Naive B cell (primary cell): ENCODE measurements at regions not wholly inside any gene's neighbourhood (a gene's known extent, or its start where the extent isn't known, plus 50 kb on each side); places are given as distances from the start of the nearest gene placed in this dataset.

Experiments used
- ATAC-seq, 2 donors: fragments of 150-1000 bp; cut with Tn5 transposase; 2 replicates each; pipeline ENCODE4 v1.10.0; 2021; ENCODE audit warnings: low read depth in 2 of 2, mild to moderate bottlenecking in 2 of 2, moderate library complexity in 2 of 2
- DNase-seq: peaks from one replicate; pipeline ENCODE4 v3.0.0; 2022
- H3K27ac Mint-ChIP-seq, 6 donors: one replicate each; pipeline ENCODE4 v1.8.0; 2020 to 2022; ENCODE audit warnings: mild to moderate bottlenecking in 6 of 6, mixed read lengths in 6 of 6, moderate library complexity in 5 of 6, inconsistent platforms in 2 of 6
- H3K27me3 Mint-ChIP-seq, 3 donors: one replicate each; pipeline ENCODE4 v1.8.0; 2021 to 2022; ENCODE audit warnings: mixed read lengths in 3 of 3, mild to moderate bottlenecking in 1 of 3
- H3K36me3 Mint-ChIP-seq, 2 donors: one replicate each; pipeline ENCODE4 v1.8.0; 2020 to 2022; ENCODE audit warnings: mixed read lengths in 2 of 2, inconsistent platforms in 1 of 2, mild to moderate bottlenecking in 1 of 2
- H3K4me1 Mint-ChIP-seq, 3 donors: one replicate each; pipeline ENCODE4 v1.8.0; 2020 to 2022; ENCODE audit warnings: mixed read lengths in 3 of 3, inconsistent platforms in 1 of 3, mild to moderate bottlenecking in 1 of 3, moderate library complexity in 1 of 3
- H3K4me3 Mint-ChIP-seq, 8 donors: one replicate each; pipeline ENCODE4 v1.8.0; 2020 to 2022; ENCODE audit warnings: mild to moderate bottlenecking in 8 of 8, mixed read lengths in 8 of 8, moderate library complexity in 8 of 8, inconsistent platforms in 2 of 8
- H3K9me3 Mint-ChIP-seq, 7 donors: one replicate each; pipeline ENCODE4 v1.8.0; 2020 to 2022; ENCODE audit warnings: mixed read lengths in 7 of 7, mild to moderate bottlenecking in 5 of 7, inconsistent platforms in 2 of 7, moderate library complexity in 1 of 7

GRCh38 chr16:49089039-49089438 is 192.6 kb downstream of the CBLN1 start:
- no peak for ATAC-seq
- Mint-ChIP-seq H3K27ac (no peak overlapping the region), H3K4me3 (no peak overlapping the region), H3K27me3 (peaks cover 0 to 8% (median 0%) of the 10 kb centered on the region in 3 donors), H3K4me1 (no peaks in the 10 kb centered on the region), H3K36me3 (no peaks in the 10 kb centered on the region), H3K9me3 (peaks cover 2 to 21% (median 12%) of the 10 kb centered on the region in 7 donors)
- no peak for DNase-seq

- Mint-ChIP-seq H3K27me3 (peaks cover 0 to 8% (median 0%) of the 10 kb centered on the region in 3 donors), H3K27ac (no peak overlapping the region), H3K36me3 (no peaks in the 10 kb centered on the region), H3K4me3 (no peak overlapping the region), H3K4me1 (no peaks in the 10 kb centered on the region), H3K9me3 (peaks cover 0 to 21% (median 14%) of the 10 kb centered on the region in 7 donors)
- DNase-seq (no peak), ATAC-seq (no peak)
Observed at GRCh38 chr16:49085686-49086085, 196.0 kb downstream of the CBLN1 start.

- Mint-ChIP-seq H3K36me3 (no peaks in the 10 kb centered on the region), H3K4me1 (no peaks in the 10 kb centered on the region), H3K27me3 (peaks cover 0 to 8% (median 0%) of the 10 kb centered on the region in 3 donors), H3K27ac (no peak overlapping the region), H3K9me3 (peaks cover 0 to 21% (median 14%) of the 10 kb centered on the region in 7 donors), H3K4me3 (no peak overlapping the region)
- no peak for DNase-seq
- ATAC-seq: no peak
Observed at GRCh38 chr16:49084628-49085390, 196.8 kb downstream of the CBLN1 start.

- H3K4me1 Mint-ChIP-seq: no peaks in the 10 kb centered on the region
- DNase-seq (no peak), ATAC-seq (no peak)
- no peak overlapping the region for H3K4me3 Mint-ChIP-seq
- peaks cover 5 to 7% of the 10 kb centered on the region in 2 donors for H3K36me3 Mint-ChIP-seq
- H3K9me3 Mint-ChIP-seq: peaks cover 7 to 36% (median 23%) of the 10 kb centered on the region in 7 donors
- H3K27me3 Mint-ChIP-seq: peaks cover 0 to 4% (median 0%) of the 10 kb centered on the region in 3 donors
- H3K27ac Mint-ChIP-seq: no peak overlapping the region
Observed at GRCh38 chr16:49081554-49081953, 200.1 kb downstream of the CBLN1 start.

- Mint-ChIP-seq H3K36me3 (peaks cover 5 to 7% of the 10 kb centered on the region in 2 donors), H3K27ac (no peak overlapping the region), H3K9me3 (peaks cover 7 to 35% (median 23%) of the 10 kb centered on the region in 7 donors), H3K27me3 (peaks cover 0 to 4% (median 1%) of the 10 kb centered on the region in 3 donors), H3K4me1 (no peaks in the 10 kb centered on the region), H3K4me3 (no peak overlapping the region)
- no peak for DNase-seq
- ATAC-seq: no peak
Observed at GRCh38 chr16:49081086-49081485, 200.6 kb downstream of the CBLN1 start.

GRCh38 chr16:49078571-49078970 is 203.1 kb downstream of the CBLN1 start:
- no peak overlapping the region for H3K27ac Mint-ChIP-seq
- no peak overlapping the region for H3K4me3 Mint-ChIP-seq
- H3K27me3 Mint-ChIP-seq: peaks cover 0 to 5% (median 4%) of the 10 kb centered on the region in 3 donors
- peaks cover 5 to 7% of the 10 kb centered on the region in 2 donors for H3K36me3 Mint-ChIP-seq
- no peak for ATAC-seq
- H3K9me3 Mint-ChIP-seq: peaks cover 9 to 28% (median 13%) of the 10 kb centered on the region in 7 donors
- DNase-seq: no peak
- no peaks in the 10 kb centered on the region for H3K4me1 Mint-ChIP-seq

- no peaks in the 10 kb centered on the region for H3K4me1 Mint-ChIP-seq
- ATAC-seq (no peak), DNase-seq (no peak)
- H3K27me3 Mint-ChIP-seq: peaks cover 0 to 5% (median 4%) of the 10 kb centered on the region in 3 donors
- no peak overlapping the region for H3K27ac Mint-ChIP-seq
- no peak overlapping the region for H3K4me3 Mint-ChIP-seq
- H3K9me3 Mint-ChIP-seq: peaks cover 9 to 28% (median 13%) of the 10 kb centered on the region in 7 donors
- peaks cover 5 to 7% of the 10 kb centered on the region in 2 donors for H3K36me3 Mint-ChIP-seq
Observed at GRCh38 chr16:49078104-49078503, 203.5 kb downstream of the CBLN1 start.

- H3K27me3 Mint-ChIP-seq: peaks cover 0 to 5% (median 4%) of the 10 kb centered on the region in 3 donors
- H3K36me3 Mint-ChIP-seq: peaks cover 5 to 7% of the 10 kb centered on the region in 2 donors
- peaks cover 7 to 27% (median 12%) of the 10 kb centered on the region in 7 donors for H3K9me3 Mint-ChIP-seq
- ATAC-seq: no peak
- H3K4me1 Mint-ChIP-seq: no peaks in the 10 kb centered on the region
- H3K4me3 Mint-ChIP-seq: no peak overlapping the region
- no peak overlapping the region for H3K27ac Mint-ChIP-seq
- no peak for DNase-seq
Observed at GRCh38 chr16:49075709-49076108, 205.9 kb downstream of the CBLN1 start.

- H3K4me3 Mint-ChIP-seq: no peak overlapping the region
- no peak overlapping the region for H3K27ac Mint-ChIP-seq
- no peak for DNase-seq
- peaks cover 0 to 5% (median 2%) of the 10 kb centered on the region in 7 donors for H3K9me3 Mint-ChIP-seq
- no peaks in the 10 kb centered on the region for H3K36me3 Mint-ChIP-seq
- H3K4me1 Mint-ChIP-seq: no peaks in the 10 kb centered on the region
- peaks cover 0 to 14% (median 8%) of the 10 kb centered on the region in 3 donors for H3K27me3 Mint-ChIP-seq
- ATAC-seq: no peak
Observed at GRCh38 chr16:49068224-49068623, 213.4 kb downstream of the CBLN1 start.

GRCh38 chr16:49067776-49068175 is 213.9 kb downstream of the CBLN1 start:
- Mint-ChIP-seq H3K27me3 (peaks cover 0 to 14% (median 9%) of the 10 kb centered on the region in 3 donors), H3K9me3 (peaks cover 0 to 5% (median 2%) of the 10 kb centered on the region in 7 donors), H3K4me1 (no peaks in the 10 kb centered on the region), H3K4me3 (no peak overlapping the region), H3K36me3 (no peaks in the 10 kb centered on the region), H3K27ac (no peak overlapping the region)
- no peak for ATAC-seq
- DNase-seq: no peak

GRCh38 chr16:49061137-49061714 is 220.4 kb downstream of the CBLN1 start:
- DNase-seq (no peak), ATAC-seq (no peak)
- Mint-ChIP-seq H3K36me3 (no peaks in the 10 kb centered on the region), H3K27me3 (peaks cover 6 to 19% (median 17%) of the 10 kb centered on the region in 3 donors), H3K27ac (no peak overlapping the region), H3K9me3 (peaks cover 0 to 5% (median 0%) of the 10 kb centered on the region in 7 donors), H3K4me1 (no peaks in the 10 kb centered on the region), H3K4me3 (no peak overlapping the region)

- no peaks in the 10 kb centered on the region for H3K36me3 Mint-ChIP-seq
- H3K27ac Mint-ChIP-seq: no peak overlapping the region
- ATAC-seq: no peak
Observed at GRCh38 chr16:49060728-49061127, 220.9 kb downstream of the CBLN1 start.

GRCh38 chr16:49058382-49058781 is 223.3 kb downstream of the CBLN1 start:
- H3K4me3 Mint-ChIP-seq: no peak overlapping the region
- peaks cover 6 to 9% (median 6%) of the 10 kb centered on the region in 3 donors for H3K27me3 Mint-ChIP-seq

More at GRCh38 chr16:49060728-49061127, 220.9 kb downstream of the CBLN1 start:
- H3K27me3 Mint-ChIP-seq: peaks cover 6 to 19% (median 17%) of the 10 kb centered on the region in 3 donors
- peaks cover 0 to 5% (median 0%) of the 10 kb centered on the region in 7 donors for H3K9me3 Mint-ChIP-seq
- H3K4me1 Mint-ChIP-seq: no peaks in the 10 kb centered on the region
- H3K4me3 Mint-ChIP-seq: no peak overlapping the region
- DNase-seq: no peak

GRCh38 chr16:49057936-49058335 is 223.7 kb downstream of the CBLN1 start:
- no peak overlapping the region for H3K4me3 Mint-ChIP-seq
- H3K36me3 Mint-ChIP-seq: no peaks in the 10 kb centered on the region
- H3K27me3 Mint-ChIP-seq: peaks cover 6 to 9% (median 6%) of the 10 kb centered on the region in 3 donors
- peaks cover 0 to 4% (median 0%) of the 10 kb centered on the region in 3 donors for H3K4me1 Mint-ChIP-seq
- no peak overlapping the region for H3K27ac Mint-ChIP-seq
- ATAC-seq (no peak), DNase-seq (no peak)
- H3K9me3 Mint-ChIP-seq: peaks cover 0 to 9% (median 0%) of the 10 kb centered on the region in 7 donors

More at GRCh38 chr16:49058382-49058781, 223.3 kb downstream of the CBLN1 start:
- ATAC-seq: no peak
- H3K27ac Mint-ChIP-seq: no peak overlapping the region
- H3K9me3 Mint-ChIP-seq: peaks cover 0 to 9% (median 0%) of the 10 kb centered on the region in 7 donors
- no peak for DNase-seq
- no peaks in the 10 kb centered on the region for H3K36me3 Mint-ChIP-seq
- peaks cover 0 to 4% (median 0%) of the 10 kb centered on the region in 3 donors for H3K4me1 Mint-ChIP-seq
